Stimulated activated CD4-positive, alpha-beta T cell treated with anti-CD3 and anti-CD28 coated beads, Interleukin-1b, Interleukin-23, amount 100 ng/mL, for 48 hours (primary cell): ENCODE measurements at regions not wholly inside any gene's neighbourhood (a gene's known extent, or its start where the extent isn't known, plus 50 kb on each side); places are given as distances from the start of the nearest gene placed in this dataset.
"Not testable (repeated sequence)": the region's sequence is repeated elsewhere in the genome, so short reads cannot be mapped to it uniquely, and the experiment has no call there.

Experiments used
- DNase-seq: peaks from one replicate; pipeline ENCODE4 v3.0.0-alpha.2; 2020

DNA sequence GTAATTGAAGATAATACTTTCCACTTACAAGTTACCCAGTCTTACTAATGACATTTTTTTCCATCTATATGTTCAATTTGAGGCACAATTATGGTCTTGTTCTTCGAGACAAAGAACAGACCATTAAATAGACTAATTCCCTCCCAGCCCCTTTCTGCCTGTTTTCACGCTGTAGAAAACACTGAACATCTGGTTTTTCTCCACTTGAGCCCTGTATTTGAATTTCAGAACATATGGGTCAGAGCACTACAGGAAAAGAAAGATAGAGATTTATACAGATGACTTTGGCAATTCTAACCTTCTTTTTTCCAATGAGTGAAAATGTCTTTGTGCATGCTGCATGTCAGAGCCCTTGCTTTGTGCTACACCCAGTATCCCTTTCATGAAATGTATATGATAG is 506.9 kb downstream of the LRRC70 start:
- DNase-seq, result no peak

GRCh38 chr5:63083689-63084088 is 505.1 kb downstream of the LRRC70 start:
- DNase-seq, result not testable (repeated sequence)

DNA sequence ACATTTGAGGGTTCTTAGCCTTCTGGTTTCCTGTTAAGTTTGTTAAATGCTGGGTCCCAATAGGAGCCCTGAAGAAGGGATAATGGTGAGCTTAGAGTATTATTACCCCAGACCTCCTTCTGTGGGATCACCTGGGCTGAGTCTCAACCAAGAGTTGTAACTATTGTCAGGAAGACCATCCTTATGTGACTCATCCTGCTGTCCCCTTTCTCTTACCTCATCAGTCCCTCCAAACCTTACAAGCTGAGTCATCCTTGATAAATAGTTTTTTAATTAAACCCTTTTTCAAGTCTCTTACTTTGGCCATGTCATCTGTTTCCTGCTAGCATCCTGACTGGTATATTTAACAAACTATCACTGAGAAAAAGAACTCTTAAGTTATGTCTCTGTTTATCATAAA is 502.8 kb downstream of the LRRC70 start:
- DNase-seq, result no peak

DNA sequence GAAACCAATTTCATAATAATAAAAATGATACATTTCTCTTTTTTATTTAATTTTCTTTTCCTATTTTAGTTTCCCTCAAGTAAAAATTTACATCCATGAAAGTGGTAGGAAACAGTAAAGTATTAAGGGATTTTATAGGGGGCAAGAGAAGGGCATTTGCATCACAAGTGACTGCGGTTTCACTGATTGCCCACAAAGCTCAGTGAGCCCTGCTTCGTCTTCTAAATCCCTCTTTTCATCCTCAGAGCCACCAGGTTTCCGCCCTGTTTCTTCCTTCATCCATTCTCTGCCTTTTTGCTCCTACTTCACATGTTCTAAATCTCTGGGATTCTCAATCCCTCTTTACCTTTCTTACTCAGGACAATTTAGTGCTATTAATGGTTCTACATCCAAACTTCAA is 491.4 kb downstream of the LRRC70 start:
- no peak for DNase-seq

DNA sequence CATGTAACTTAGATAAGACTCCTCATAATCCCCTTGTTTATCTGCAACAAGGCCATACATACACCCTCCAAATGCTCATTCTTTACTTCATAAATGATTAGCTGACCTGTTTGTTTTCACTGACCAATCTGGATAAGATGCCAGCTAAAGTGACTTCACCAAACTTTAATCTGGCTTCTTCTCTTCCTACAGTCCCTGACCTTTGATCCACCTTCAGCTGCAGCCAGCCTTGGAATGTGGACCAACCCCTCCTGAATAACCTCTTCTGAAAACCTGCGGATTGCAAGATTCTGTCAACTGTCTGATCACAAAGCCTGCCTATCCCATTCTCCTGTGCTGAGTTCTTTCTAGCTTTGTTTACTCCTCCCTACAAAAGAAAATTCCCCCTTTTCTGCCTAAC is 476.8 kb downstream of the LRRC70 start:
- DNase-seq, result no peak

GRCh38 chr5:63053019-63053638 is 474.5 kb downstream of the LRRC70 start:
- DNase-seq, result no peak

DNA sequence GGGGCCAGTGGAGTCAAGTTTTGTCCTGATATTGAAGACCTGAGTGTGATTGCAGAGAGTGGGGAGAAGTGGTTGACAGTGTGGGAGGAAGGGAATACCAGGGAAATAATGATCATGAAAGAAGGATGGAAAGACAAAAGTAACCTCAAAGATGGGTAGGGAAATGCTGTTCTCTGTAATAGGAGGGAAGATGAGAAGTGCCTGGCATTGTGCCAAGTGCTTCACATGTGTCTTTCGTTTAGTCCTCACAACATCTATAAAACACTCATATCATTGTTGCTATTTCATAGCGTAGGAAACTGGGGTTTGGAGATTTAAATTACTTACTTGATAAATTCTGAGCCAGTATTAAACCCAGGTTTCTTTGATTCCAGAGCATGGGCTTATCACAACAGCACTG is 472.3 kb downstream of the LRRC70 start:
- no peak for DNase-seq

DNA sequence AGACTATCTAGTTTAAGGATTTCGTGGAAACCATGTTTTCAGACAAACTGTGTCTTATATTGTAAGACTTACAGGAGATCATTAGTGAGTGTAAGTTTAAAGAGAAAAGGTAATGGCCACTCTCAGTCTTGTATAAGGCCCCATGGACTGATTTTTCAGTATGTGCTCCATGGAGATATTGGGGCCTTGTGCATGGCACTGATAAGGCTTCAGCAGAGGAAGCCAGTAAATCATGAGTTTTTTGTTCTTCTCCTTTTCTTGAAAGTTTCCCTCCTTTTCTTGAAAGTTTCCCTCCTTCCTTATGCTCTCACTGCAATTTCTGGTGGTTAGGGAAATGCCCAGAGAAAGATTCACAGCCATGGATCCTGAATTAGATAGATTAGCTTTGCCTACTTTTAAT is 471.3 kb downstream of the LRRC70 start:
- no peak for DNase-seq

GRCh38 chr5:63043792-63044191 is 465.2 kb downstream of the LRRC70 start:
- DNase-seq, result no peak

- no peak for DNase-seq
Measured at GRCh38 chr5:63032343-63032742, 453.7 kb downstream of the LRRC70 start.

DNA sequence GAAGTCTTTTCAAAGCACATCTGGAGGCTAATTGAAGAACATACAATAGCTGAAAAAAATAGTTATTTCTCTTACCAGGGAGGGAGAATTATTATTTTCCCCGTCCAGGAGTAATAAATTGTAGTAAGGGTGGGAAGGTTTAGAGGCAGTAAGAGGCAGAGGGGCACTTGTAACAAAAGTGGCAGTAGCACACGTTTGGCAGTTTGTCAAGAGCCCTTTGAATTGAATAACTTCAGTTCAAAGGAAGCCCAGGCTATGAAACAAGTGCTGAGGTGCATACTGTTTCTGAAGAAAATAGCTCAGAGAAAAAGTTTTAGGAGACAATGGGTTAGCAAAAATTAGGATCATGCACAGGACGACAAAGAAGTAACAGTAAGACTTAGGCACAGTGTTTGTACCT is 451.3 kb downstream of the LRRC70 start:
- DNase-seq, result no peak

GRCh38 chr5:63025679-63026078 is 447.1 kb downstream of the LRRC70 start:
- no peak for DNase-seq

GRCh38 chr5:63022403-63022802 is 443.8 kb downstream of the LRRC70 start:
- no peak for DNase-seq

DNA sequence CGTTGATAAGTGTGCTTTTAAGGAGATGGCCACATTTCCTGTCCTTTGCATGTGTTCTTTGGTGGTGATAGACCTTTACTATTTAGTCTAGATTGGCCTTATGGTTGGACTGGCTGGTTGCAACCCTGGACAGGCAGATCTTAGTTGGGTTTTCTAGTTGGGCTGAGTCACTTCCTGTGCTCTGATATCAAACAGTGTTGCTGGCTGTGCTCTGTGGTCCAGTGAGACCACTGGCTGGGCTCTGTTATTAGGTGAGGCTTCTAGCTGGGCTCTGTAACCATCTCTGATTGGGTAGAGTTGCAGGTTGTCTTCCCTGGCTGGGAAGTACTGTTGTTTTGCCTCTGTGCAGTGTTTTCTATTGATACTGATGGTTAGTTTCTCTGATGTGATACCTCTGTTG is 432.5 kb downstream of the LRRC70 start:
- DNase-seq, result no peak

GRCh38 chr5:63008195-63008594 is 429.6 kb downstream of the LRRC70 start:
- no peak for DNase-seq

GRCh38 chr5:62994842-62995241 is 416.2 kb downstream of the LRRC70 start:
- not testable (repeated sequence) for DNase-seq

DNA sequence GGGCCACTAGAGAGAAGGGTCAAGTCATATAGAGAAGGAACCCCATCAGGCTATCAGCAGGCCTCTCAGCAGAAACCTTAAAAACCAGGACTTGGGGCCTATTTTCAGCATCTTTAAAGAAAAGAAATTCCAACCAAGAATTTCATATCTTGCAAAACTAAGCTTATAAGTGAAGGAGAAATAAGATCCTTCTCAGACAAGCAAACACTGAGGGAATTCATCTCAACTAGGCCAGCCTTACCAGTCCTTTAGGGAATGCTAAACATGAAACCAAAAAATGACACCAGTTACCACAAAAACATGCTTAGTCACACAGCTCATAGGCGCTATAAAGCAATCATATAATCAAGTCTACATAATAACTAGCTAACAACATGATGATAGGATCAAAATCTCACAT is 407.1 kb downstream of the LRRC70 start:
- DNase-seq, result no peak

- no peak for DNase-seq
Measured at GRCh38 chr5:62982348-62982747, 403.7 kb downstream of the LRRC70 start.

- no peak for DNase-seq
Measured at GRCh38 chr5:62980884-62981283, 402.3 kb downstream of the LRRC70 start.

GRCh38 chr5:62979472-62979871 is 400.9 kb downstream of the LRRC70 start:
- DNase-seq, result no peak

- no peak for DNase-seq
Measured at GRCh38 chr5:62977661-62978060, 399.0 kb downstream of the LRRC70 start.

GRCh38 chr5:62974623-62975022 is 396.0 kb downstream of the LRRC70 start:
- DNase-seq, result no peak

DNA sequence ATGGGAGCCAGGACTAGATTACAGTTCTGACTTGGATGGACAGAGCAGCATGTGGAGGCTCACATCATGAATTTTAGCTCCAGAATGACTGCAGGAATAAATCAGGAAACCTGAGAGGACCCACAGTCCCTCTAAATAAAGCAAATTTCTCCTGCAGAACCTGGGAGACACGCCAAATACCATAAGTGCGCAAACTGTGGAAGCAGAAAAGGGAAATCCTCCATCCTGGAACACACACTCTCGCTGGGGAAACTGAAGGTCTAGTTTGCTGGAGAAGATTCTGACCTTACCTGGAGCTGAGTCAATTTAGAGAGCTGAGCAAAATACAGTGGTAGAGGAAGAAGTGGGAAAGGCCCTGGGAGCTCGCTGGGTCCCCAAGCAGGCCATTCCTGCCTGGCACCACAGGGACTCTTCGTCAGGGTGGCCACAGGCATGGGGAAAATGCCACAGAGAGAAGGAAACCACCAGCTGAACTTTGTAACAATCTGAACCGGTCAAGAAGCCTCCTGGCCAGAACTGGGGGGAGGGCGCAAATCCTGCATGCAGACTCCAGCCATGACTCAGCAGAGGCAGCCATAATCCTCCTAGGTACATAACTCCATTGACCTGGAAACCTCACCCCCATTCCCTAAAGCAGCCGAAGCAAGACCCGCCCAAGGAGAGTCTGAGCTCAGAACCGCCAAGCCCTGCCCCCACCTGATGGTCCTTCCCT is 390.9 kb downstream of the LRRC70 start:
- no peak for DNase-seq

DNA sequence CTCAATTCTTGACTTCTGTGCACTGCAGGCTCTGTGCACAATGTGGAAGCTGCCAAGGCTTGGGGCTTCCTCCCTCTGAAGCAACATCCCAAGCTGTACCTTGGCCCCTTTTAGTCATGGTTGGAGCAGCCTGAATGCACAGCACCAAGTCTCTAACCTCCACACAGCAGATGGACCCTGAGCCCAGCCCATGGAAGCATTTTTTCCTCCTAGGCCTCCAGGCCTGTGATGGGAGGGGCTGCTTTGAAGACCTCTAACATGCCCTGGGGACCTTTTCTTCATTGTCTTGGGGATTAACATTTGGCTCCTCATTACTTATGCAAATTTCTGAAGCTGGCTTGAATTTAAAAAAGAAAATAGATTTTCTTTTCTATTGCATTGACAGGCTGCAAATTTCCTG is 385.8 kb downstream of the LRRC70 start:
- no peak for DNase-seq

DNA sequence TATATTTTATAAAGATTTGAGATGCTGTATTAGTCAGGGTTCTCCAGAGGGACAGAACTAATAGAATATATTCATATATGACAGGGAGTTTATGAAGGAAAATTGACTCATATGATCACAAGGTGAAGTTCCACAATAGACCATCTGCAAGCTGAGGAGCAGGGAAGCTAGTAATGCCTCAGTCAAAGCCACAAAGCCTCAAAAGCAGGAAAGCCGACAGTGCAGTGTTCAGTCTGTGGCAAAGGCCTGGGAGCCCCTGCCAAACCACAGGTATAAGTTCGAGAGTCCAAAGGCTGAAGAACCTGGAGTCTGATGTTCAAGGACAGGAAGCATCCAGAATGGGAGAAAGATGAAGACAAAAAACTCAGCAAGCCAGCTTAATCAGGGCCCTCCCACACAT is 382.2 kb downstream of the LRRC70 start:
- no peak for DNase-seq
